ENCODE measurements at regions not wholly inside any gene's neighbourhood (a gene's known extent, or its start where the extent isn't known, plus 50 kb on each side); places are given as distances from the start of the nearest gene placed in this dataset.

- 75 to 83% (median 81%) methylated on average over 31 to 32 of the region's 32 CpGs for WGBS, 5 donors
- intact Hi-C loops (cut with DNase I; ENCODE audit: low total_unique reads), result no loop called here
- no peak for DNase-seq
- Histone ChIP-seq H3K4me3 (no peak overlapping the region), H3K27me3 (replicated peaks in 1 of 7) (peaks cover 0 to 80% (median 16%) of the 10 kb centered on the region in 7 donors), H3K36me3 (no peaks in the 10 kb centered on the region), H3K27ac (no peak overlapping the region), H3K9me3 (no peaks in the 10 kb centered on the region), H3K4me1 (no peaks in the 10 kb centered on the region)
- TF ChIP-seq CTCF (IDR thresholded peaks at IDR 0.05 in 8 of 11, conservative IDR thresholded peaks at IDR 0.05 in 3 of 11), result no peak
These were observed 67.5 kb upstream of the IRX4 start for GRCh38 chr5:1950096-1950707.

GRCh38 chr5:1949253-1949652 lies 66.5 kb upstream of the IRX4 start:
- TF ChIP-seq POLR2A (IDR thresholded peaks at IDR 0.05), result no peak
- no peak for TF ChIP-seq CTCF (IDR thresholded peaks at IDR 0.05 in 8 of 11, conservative IDR thresholded peaks at IDR 0.05 in 3 of 11)
- no peak for TF ChIP-seq POLR2AphosphoS5 (IDR thresholded peaks at IDR 0.05)
- 87 to 94% (median 89%) methylated on average over 4 to 18 of the region's 18 CpGs for WGBS, 5 donors
- Histone ChIP-seq H3K27ac (no peak overlapping the region), H3K4me1 (no peaks in the 10 kb centered on the region), H3K27me3 (replicated peaks in 1 of 7) (peaks cover 0 to 90% (median 16%) of the 10 kb centered on the region in 7 donors), H3K9me3 (no peaks in the 10 kb centered on the region), H3K36me3 (no peaks in the 10 kb centered on the region), H3K4me3 (no peak overlapping the region)
- DNase-seq, result no peak
- intact Hi-C loops (cut with DNase I; ENCODE audit: low total_unique reads), result no loop called here

- no peak for DNase-seq
- 75 to 88% (median 85%) methylated on average over 14 to 26 of the region's 26 CpGs for WGBS, 5 donors
- TF ChIP-seq POLR2A (IDR thresholded peaks at IDR 0.05) (no peak), POLR2AphosphoS5 (IDR thresholded peaks at IDR 0.05) (no peak), CTCF (IDR thresholded peaks at IDR 0.05 in 8 of 11, conservative IDR thresholded peaks at IDR 0.05 in 3 of 11) (no peak)
- no peaks in the 10 kb centered on the region for H3K4me1 ChIP-seq
- no peak overlapping the region for H3K4me3 ChIP-seq
- no peak overlapping the region for H3K27ac ChIP-seq
- peaks cover 2 to 91% (median 16%) of the 10 kb centered on the region in 7 donors for H3K27me3 ChIP-seq (replicated peaks in 1 of 7)
- H3K36me3 ChIP-seq, result no peaks in the 10 kb centered on the region
- no peaks in the 10 kb centered on the region for H3K9me3 ChIP-seq
- intact Hi-C loops (cut with DNase I; ENCODE audit: low total_unique reads), result no loop called here
These were observed 66.0 kb upstream of the IRX4 start for GRCh38 chr5:1948663-1949191.

GRCh38 chr5:1948111-1948510 lies 65.4 kb upstream of the IRX4 start:
- H3K4me3 ChIP-seq, result no peak overlapping the region
- TF ChIP-seq CTCF (IDR thresholded peaks at IDR 0.05 in 8 of 11, conservative IDR thresholded peaks at IDR 0.05 in 3 of 11), result no peak
- no peak for TF ChIP-seq POLR2AphosphoS5 (IDR thresholded peaks at IDR 0.05)
- no peak for TF ChIP-seq POLR2A (IDR thresholded peaks at IDR 0.05)
- peaks cover 0 to 91% (median 16%) of the 10 kb centered on the region in 7 donors for H3K27me3 ChIP-seq (replicated peaks in 1 of 7)
- DNase-seq, result no peak
- intact Hi-C loops (cut with DNase I; ENCODE audit: low total_unique reads), result no loop called here
- no peaks in the 10 kb centered on the region for H3K36me3 ChIP-seq
- H3K4me1 ChIP-seq, result no peaks in the 10 kb centered on the region
- H3K9me3 ChIP-seq, result no peaks in the 10 kb centered on the region
- WGBS, 5 donors, result 23 to 34% (median 27%) methylated on average over 10 of the region's 10 CpGs
- H3K27ac ChIP-seq, result no peak overlapping the region

Measured in spleen (tissue), 11 donors.